OCI-LY1 (cell line): ENCODE measurements at regions not wholly inside any gene's neighbourhood (a gene's known extent, or its start where the extent isn't known, plus 50 kb on each side); places are given as distances from the start of the nearest gene placed in this dataset.

Source experiments
- H2AFZ ChIP-seq: fragments of 200-600 bp; sonication (generic), shearing (Covaris generic); 2 replicates; pipeline ENCODE4 v1.6.0; 2014; ENCODE audit warnings: antibody characterized with exemption, mild to moderate bottlenecking, low read length
- H3F3A ChIP-seq: fragments of 200-600 bp; sonication (generic), shearing (Covaris generic); 2 replicates; pipeline ENCODE4 v1.6.0; 2014; ENCODE audit warnings: mild to moderate bottlenecking, antibody characterized with exemption, low read length, moderate library complexity; ENCODE audit not compliant: insufficient read depth
- H3K27ac ChIP-seq: fragments of 200-600 bp; sonication (generic); 2 replicates; pipeline ENCODE4 v1.5.1; 2014; ENCODE audit warnings: low read length, mixed run types, mild to moderate bottlenecking, low read depth; ENCODE audit not compliant: poor library complexity, severe bottlenecking
- H3K27me3 ChIP-seq: fragments of 200-600 bp; sonication (generic); 2 replicates; pipeline ENCODE4 v1.6.0; 2014; ENCODE audit warnings: antibody characterized with exemption, mild to moderate bottlenecking, low read length, moderate library complexity; ENCODE audit not compliant: insufficient read depth
- H3K36me3 ChIP-seq: fragments of 200-600 bp; sonication (generic); 2 replicates; pipeline ENCODE4 v1.6.1; 2014; ENCODE audit warnings: mild to moderate bottlenecking, antibody characterized with exemption, low read length, moderate library complexity, mixed read lengths; ENCODE audit not compliant: insufficient read depth
- H3K4me1 ChIP-seq: fragments of 200-600 bp; sonication (generic); 2 replicates; pipeline ENCODE4 v1.5.1; 2014; ENCODE audit warnings: mild to moderate bottlenecking, low read length, moderate library complexity; ENCODE audit not compliant: insufficient read depth, severe bottlenecking
- H3K4me2 ChIP-seq: fragments of 200-600 bp; sonication (generic), shearing (Covaris generic); 2 replicates; pipeline ENCODE4 v1.6.1; 2014; ENCODE audit warnings: low read length
- H3K4me3 ChIP-seq: fragments of 200-600 bp; sonication (generic); 2 replicates; pipeline ENCODE4 v1.5.1; 2014; ENCODE audit warnings: low read length, low read depth, mild to moderate bottlenecking, mixed read lengths; ENCODE audit not compliant: poor library complexity, severe bottlenecking
- H3K79me2 ChIP-seq: fragments of 200-600 bp; shearing (Covaris generic); 2 replicates; pipeline ENCODE4 v1.6.1; 2016; ENCODE audit warnings: mixed run types, low read length, mixed read lengths; ENCODE audit not compliant: insufficient read depth
- H3K9ac ChIP-seq: fragments of 200-600 bp; sonication (generic), shearing (Covaris generic); 2 replicates; pipeline ENCODE4 v1.6.1; 2014; ENCODE audit warnings: mild to moderate bottlenecking, low read length, mixed read lengths
- H3K9me2 ChIP-seq: fragments of 200-600 bp; sonication (generic), shearing (Covaris generic); 2 replicates; pipeline ENCODE4 v1.6.1; 2014; ENCODE audit warnings: low read depth, mild to moderate bottlenecking, low read length, mixed read lengths
- H3K9me3 ChIP-seq: fragments of 200-600 bp; shearing (Covaris generic); 2 replicates; pipeline ENCODE4 v1.6.1; 2014; ENCODE audit warnings: low read length, mixed read lengths
- H4K20me1 ChIP-seq: fragments of 200-600 bp; sonication (generic), shearing (Covaris generic); 2 replicates; pipeline ENCODE4 v1.6.0; 2016; ENCODE audit warnings: mild to moderate bottlenecking, low read length; ENCODE audit not compliant: insufficient read depth
- CTCF ChIP-seq: fragments of 200-600 bp; sonication (generic), shearing (Covaris generic); IDR thresholded peaks from 2 replicates; pipeline ENCODE4 v1.5.1; 2017; ENCODE audit warnings: mild to moderate bottlenecking, antibody characterized with exemption, low read length, moderate library complexity, mixed read lengths
- EZH2 ChIP-seq: fragments of 200-600 bp; sonication (generic), shearing (Covaris generic); IDR thresholded peaks from 2 replicates; pipeline ENCODE4 v1.8.0; 2017; ENCODE audit warnings: borderline replicate concordance, mixed run types, mild to moderate bottlenecking, antibody characterized with exemption, low read length, moderate library complexity, mixed read lengths

- H3K4me2 ChIP-seq, result no peak overlapping the region
- no peak overlapping the region for H3K4me3 ChIP-seq
- no peaks in the 10 kb centered on the region for H3K4me1 ChIP-seq
- H3K9me3 ChIP-seq, result no peaks in the 10 kb centered on the region
- H3F3A ChIP-seq, result no peaks in the 10 kb centered on the region
- H3K27me3 ChIP-seq, result no peaks in the 10 kb centered on the region
- H4K20me1 ChIP-seq, result no peaks in the 10 kb centered on the region
- H3K79me2 ChIP-seq, result no peaks in the 10 kb centered on the region
- no peak overlapping the region for H3K27ac ChIP-seq
- no peak overlapping the region for H2AFZ ChIP-seq
- H3K9me2 ChIP-seq, result no peaks in the 10 kb centered on the region
- H3K36me3 ChIP-seq, result no peaks in the 10 kb centered on the region
- no peak for TF ChIP-seq EZH2
- TF ChIP-seq CTCF, result no peak
- H3K9ac ChIP-seq, result no peak overlapping the region
Measured at GRCh38 chr6:133630651-133631050, 258.3 kb upstream of the TCF21 start.

DNA sequence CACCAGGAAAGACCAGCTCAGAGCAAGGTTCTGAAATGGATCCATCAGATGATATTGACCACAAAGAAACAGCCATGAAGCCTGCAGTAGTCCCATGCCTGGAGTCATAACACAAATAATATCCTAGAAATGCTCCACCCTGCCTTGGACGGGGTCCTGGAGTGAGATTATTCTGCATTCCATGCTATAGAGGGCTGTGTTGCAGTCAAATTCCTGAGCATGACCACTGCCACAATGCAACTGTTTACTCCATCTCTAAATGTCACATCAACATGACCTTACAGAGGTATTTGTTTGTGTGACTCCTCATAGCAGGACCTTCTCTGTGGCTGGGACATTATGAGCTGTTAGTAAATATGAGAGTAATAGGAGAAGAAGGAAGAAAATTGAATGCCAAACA is 257.5 kb upstream of the TCF21 start:
- Histone ChIP-seq H3K27me3 (no peaks in the 10 kb centered on the region), H2AFZ (no peak overlapping the region), H3K79me2 (no peaks in the 10 kb centered on the region), H3K27ac (no peak overlapping the region), H3K4me1 (no peaks in the 10 kb centered on the region), H3K9me2 (no peaks in the 10 kb centered on the region), H3F3A (no peaks in the 10 kb centered on the region), H3K9me3 (no peaks in the 10 kb centered on the region), H3K36me3 (no peaks in the 10 kb centered on the region), H3K4me2 (no peak overlapping the region), H3K4me3 (no peak overlapping the region), H3K9ac (no peak overlapping the region), H4K20me1 (no peaks in the 10 kb centered on the region)
- no peak for TF ChIP-seq CTCF
- no peak for TF ChIP-seq EZH2

GRCh38 chr6:133632206-133632605 is 256.7 kb upstream of the TCF21 start:
- H3K9me2 ChIP-seq, result no peaks in the 10 kb centered on the region
- H3K27me3 ChIP-seq, result no peaks in the 10 kb centered on the region
- no peaks in the 10 kb centered on the region for H3K79me2 ChIP-seq
- H2AFZ ChIP-seq, result no peak overlapping the region
- no peaks in the 10 kb centered on the region for H3K4me1 ChIP-seq
- TF ChIP-seq EZH2, result no peak
- no peak for TF ChIP-seq CTCF
- H3K4me2 ChIP-seq, result no peak overlapping the region
- no peak overlapping the region for H3K4me3 ChIP-seq
- no peaks in the 10 kb centered on the region for H3K9me3 ChIP-seq
- no peaks in the 10 kb centered on the region for H3F3A ChIP-seq
- H4K20me1 ChIP-seq, result no peaks in the 10 kb centered on the region
- no peaks in the 10 kb centered on the region for H3K36me3 ChIP-seq
- H3K27ac ChIP-seq, result no peak overlapping the region
- no peak overlapping the region for H3K9ac ChIP-seq
